GM13977 (cell line): ENCODE measurements at regions not wholly inside any gene's neighbourhood (a gene's known extent, or its start where the extent isn't known, plus 50 kb on each side); places are given as distances from the start of the nearest gene placed in this dataset.

Experiments used
- DNase-seq: peaks from one replicate; pipeline ENCODE4 v3.0.0; 2012; ENCODE audit warnings: low spot score
- CTCF ChIP-seq: IDR thresholded peaks from 2 replicates; pipeline ENCODE4 v1.5.1; 2012; ENCODE audit warnings: mild to moderate bottlenecking, control low read depth; ENCODE audit not compliant: insufficient read depth; ENCODE audit errors: extremely low read depth, missing control alignments
- in situ Hi-C: fragments of 300-500 bp; cut with MboI; formaldehyde crosslinking; loops from one replicate; pipeline ENCODE4 v1.12.0; 2022; ENCODE audit warnings: low sequenced_read_pairs, low pct_unique_long_range_greater_than_20kb, mixed read lengths, inconsistent platforms; ENCODE audit not compliant: unreplicated experiment

- no peak for TF ChIP-seq CTCF
- no peak for DNase-seq
- in situ Hi-C loops: no loop called here
Measured at GRCh38 chr5:71907001-71907588, 188.0 kb downstream of the CARTPT start.

GRCh38 chr5:71907608-71908145 lies 188.6 kb downstream of the CARTPT start:
- no peak for DNase-seq
- no peak for TF ChIP-seq CTCF
- in situ Hi-C loops: no loop called here

- TF ChIP-seq CTCF: no peak
- in situ Hi-C loops: no loop called here
- no peak for DNase-seq
Measured at GRCh38 chr5:71910741-71911140, 191.7 kb downstream of the CARTPT start.

GRCh38 chr5:71912021-71912420 lies 192.9 kb downstream of the CARTPT start:
- in situ Hi-C loops: no loop called here
- TF ChIP-seq CTCF: no peak
- DNase-seq: no peak

- in situ Hi-C loops: no loop called here
- no peak for TF ChIP-seq CTCF
- DNase-seq: no peak
Measured at GRCh38 chr5:71914281-71914680, 193.0 kb upstream of the MAP1B start.

- no peak for TF ChIP-seq CTCF
- in situ Hi-C loops: no loop called here
- DNase-seq: no peak
Measured at GRCh38 chr5:71922584-71923106, 184.6 kb upstream of the MAP1B start.
